ENCODE measurements at regions not wholly inside any gene's neighbourhood (a gene's known extent, or its start where the extent isn't known, plus 50 kb on each side); places are given as distances from the start of the nearest gene placed in this dataset.

DNA sequence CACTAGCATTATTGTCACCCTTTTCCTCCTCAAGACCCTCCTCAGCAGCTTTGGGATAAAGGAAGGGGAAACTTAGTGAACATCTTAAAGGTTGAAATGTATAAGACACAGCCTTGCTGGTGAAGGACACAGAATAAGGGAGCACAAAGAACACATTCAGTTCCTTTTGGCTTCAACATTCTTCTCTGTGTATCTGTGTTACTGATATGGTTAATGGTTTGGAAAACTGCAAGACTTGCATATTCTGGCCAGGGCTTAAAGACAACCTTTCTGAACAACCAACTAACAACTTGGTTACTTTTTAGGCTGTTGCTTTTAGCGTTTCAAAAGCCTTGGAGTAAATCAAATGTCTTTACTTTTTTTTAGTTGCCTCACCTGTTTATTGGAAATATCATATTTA lies 680.5 kb downstream of the MECOM start:
- TF ChIP-seq, protein P1, sequence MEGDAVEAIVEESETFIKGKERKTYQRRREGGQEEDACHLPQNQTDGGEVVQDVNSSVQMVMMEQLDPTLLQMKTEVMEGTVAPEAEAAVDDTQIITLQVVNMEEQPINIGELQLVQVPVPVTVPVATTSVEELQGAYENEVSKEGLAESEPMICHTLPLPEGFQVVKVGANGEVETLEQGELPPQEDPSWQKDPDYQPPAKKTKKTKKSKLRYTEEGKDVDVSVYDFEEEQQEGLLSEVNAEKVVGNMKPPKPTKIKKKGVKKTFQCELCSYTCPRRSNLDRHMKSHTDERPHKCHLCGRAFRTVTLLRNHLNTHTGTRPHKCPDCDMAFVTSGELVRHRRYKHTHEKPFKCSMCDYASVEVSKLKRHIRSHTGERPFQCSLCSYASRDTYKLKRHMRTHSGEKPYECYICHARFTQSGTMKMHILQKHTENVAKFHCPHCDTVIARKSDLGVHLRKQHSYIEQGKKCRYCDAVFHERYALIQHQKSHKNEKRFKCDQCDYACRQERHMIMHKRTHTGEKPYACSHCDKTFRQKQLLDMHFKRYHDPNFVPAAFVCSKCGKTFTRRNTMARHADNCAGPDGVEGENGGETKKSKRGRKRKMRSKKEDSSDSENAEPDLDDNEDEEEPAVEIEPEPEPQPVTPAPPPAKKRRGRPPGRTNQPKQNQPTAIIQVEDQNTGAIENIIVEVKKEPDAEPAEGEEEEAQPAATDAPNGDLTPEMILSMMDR (conservative IDR thresholded peaks at IDR 0.05; ENCODE audit: low read depth, low read length) = no peak
- TF ChIP-seq BHLHE40 (IDR thresholded peaks at IDR 0.05; ENCODE audit: low read depth, low read length) (no peak), CHD1 (IDR thresholded peaks at IDR 0.05; ENCODE audit: low read depth, low read length) (no peak), POLR2A (IDR thresholded peaks at IDR 0.05; ENCODE audit: low read depth, low read length) (no peak), RFX5 (IDR thresholded peaks at IDR 0.05; ENCODE audit: low read depth, low read length) (no peak), RCOR1 (IDR thresholded peaks at IDR 0.05; ENCODE audit: insufficient replicate concordance, low read length) (no peak), FOS (IDR thresholded peaks at IDR 0.05; ENCODE audit: low read depth, low read length) (no peak), SMC3 (IDR thresholded peaks at IDR 0.05; ENCODE audit: low read depth, low read length) (no peak), MAFK (IDR thresholded peaks at IDR 0.05; ENCODE audit: low read depth, low read length) (peak; percentile 15; the same call in 1 of the 2 replicates), CEBPB (IDR thresholded peaks at IDR 0.05; ENCODE audit: low read depth, low read length) (no peak), RAD21 (IDR thresholded peaks at IDR 0.05; ENCODE audit: low read length) (no peak), USF2 (IDR thresholded peaks at IDR 0.05; ENCODE audit: low read depth, low read length) (no peak)
